Spinal cord (tissue), 9 donors: ENCODE measurements at regions not wholly inside any gene's neighbourhood (a gene's known extent, or its start where the extent isn't known, plus 50 kb on each side); places are given as distances from the start of the nearest gene placed in this dataset.

Experiments
- DNase-seq, 6 donors: peaks; one replicate each; pipeline versions ENCODE4 v3.0.0 to v3.0.0-alpha.2; 2013 to 2015; ENCODE audit warnings: low spot score in 6 of 6, low read depth in 4 of 6
- H3K27ac ChIP-seq: one replicate; pipeline ENCODE4 v1.5.1; 2013; ENCODE audit warnings: low read depth, low read length, control low read depth
- H3K27me3 ChIP-seq: one replicate; pipeline ENCODE4 v1.6.1; 2013; ENCODE audit warnings: low read length; ENCODE audit not compliant: control insufficient read depth, insufficient read depth
- H3K36me3 ChIP-seq: one replicate; pipeline ENCODE4 v1.6.1; 2013; ENCODE audit warnings: low read length; ENCODE audit not compliant: control insufficient read depth, insufficient read depth
- H3K4me1 ChIP-seq: one replicate; pipeline ENCODE4 v1.6.1; 2013; ENCODE audit warnings: low read length; ENCODE audit not compliant: control insufficient read depth, insufficient read depth
- H3K4me3 ChIP-seq: one replicate; pipeline ENCODE4 v1.5.1; 2013; ENCODE audit warnings: low read depth, low read length, control low read depth
- H3K9me3 ChIP-seq: one replicate; pipeline ENCODE4 v1.6.1; 2013; ENCODE audit warnings: low read length; ENCODE audit not compliant: control insufficient read depth, insufficient read depth
- WGBS: methylation state at CpG from one replicate; pipeline ENCODE4 v1.1.5; 2013; ENCODE audit warnings: missing lambda C conversion rate; ENCODE audit not compliant: insufficient coverage; 5-methylcytosine and 5-hydroxymethylcytosine counted together
- donor health status: healthy.

DNA sequence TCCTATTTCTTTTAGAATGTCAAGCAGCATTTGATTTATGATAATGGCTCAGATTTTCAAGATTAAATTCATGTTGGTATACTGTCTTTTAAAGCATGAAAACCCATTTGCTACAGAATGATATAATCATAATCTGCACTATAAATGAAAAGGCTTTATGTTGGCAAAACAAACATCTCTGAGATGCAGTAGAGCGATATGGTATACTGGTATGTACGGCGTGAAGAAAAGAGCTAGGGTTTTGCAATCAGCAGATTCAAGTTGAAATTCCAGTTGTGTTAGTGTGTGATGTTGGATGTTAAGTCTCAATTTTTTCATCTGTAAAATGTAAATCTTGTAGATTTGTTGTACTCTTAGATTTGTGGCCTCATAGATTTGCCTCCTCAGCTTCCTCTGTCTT is 53.2 kb upstream of the DYRK2 start:
- DNase-seq, result no peak
- H3K4me3 ChIP-seq, result no peak overlapping the region
- H3K27ac ChIP-seq, result no peak overlapping the region
- H3K27me3 ChIP-seq, result no peaks in the 10 kb centered on the region
- H3K9me3 ChIP-seq, result no peaks in the 10 kb centered on the region
- WGBS, result 91% methylated on average over 3 of the region's 3 CpGs
- H3K36me3 ChIP-seq, result no peaks in the 10 kb centered on the region
- no peaks in the 10 kb centered on the region for H3K4me1 ChIP-seq

DNA sequence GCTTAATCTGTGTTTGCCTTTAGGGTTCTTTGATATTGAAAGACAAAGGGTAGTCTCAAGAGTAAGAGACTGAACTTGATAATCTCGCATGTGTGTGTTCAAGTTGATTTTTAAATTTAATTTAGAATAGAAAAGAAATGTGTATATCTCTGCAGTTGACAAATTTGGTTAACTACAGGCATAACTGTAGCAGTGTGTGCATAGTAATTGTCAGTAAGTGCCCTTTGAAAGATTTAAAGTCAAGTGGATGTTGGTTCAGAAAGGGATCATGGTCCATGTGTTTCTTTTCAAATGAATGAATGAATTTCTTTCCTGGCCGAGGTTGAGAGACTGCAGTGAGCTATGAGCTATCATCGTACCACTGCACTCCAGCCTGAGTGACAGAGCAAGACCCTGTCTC is 49.9 kb upstream of the DYRK2 start:
- no peak for DNase-seq
- Histone ChIP-seq H3K27ac (no peak overlapping the region), H3K4me1 (no peaks in the 10 kb centered on the region), H3K36me3 (no peaks in the 10 kb centered on the region), H3K27me3 (no peaks in the 10 kb centered on the region), H3K9me3 (no peaks in the 10 kb centered on the region), H3K4me3 (no peak overlapping the region)
- 100% methylated on average over 1 of the region's 3 CpGs for WGBS
